Endodermal cell (in vitro differentiated cells): ENCODE measurements at regions not wholly inside any gene's neighbourhood (a gene's known extent, or its start where the extent isn't known, plus 50 kb on each side); places are given as distances from the start of the nearest gene placed in this dataset.

Experiments used
- DNase-seq: peaks from one replicate; pipeline ENCODE4 v3.0.0-alpha.2; 2017
- H3K27ac ChIP-seq: 2 replicates; pipeline ENCODE4 v1.5.1; 2013; ENCODE audit warnings: mild to moderate bottlenecking, low read depth, low read length, moderate library complexity
- H3K27me3 ChIP-seq: 2 replicates; pipeline ENCODE4 v1.6.1; 2013; ENCODE audit warnings: mild to moderate bottlenecking, low read length, moderate library complexity; ENCODE audit not compliant: insufficient read depth, control insufficient read depth, poor library complexity, severe bottlenecking
- H3K36me3 ChIP-seq: 2 replicates; pipeline ENCODE4 v1.7.0; 2013; ENCODE audit warnings: mild to moderate bottlenecking, low read length, moderate library complexity; ENCODE audit not compliant: control insufficient read depth, insufficient read depth
- H3K4me1 ChIP-seq: one replicate; pipeline ENCODE4 v1.7.0; 2013; ENCODE audit warnings: low read length; ENCODE audit not compliant: control insufficient read depth, insufficient read depth
- H3K4me3 ChIP-seq: 2 replicates; pipeline ENCODE4 v1.5.1; 2013; ENCODE audit warnings: mild to moderate bottlenecking, low read length, moderate library complexity
- H3K9ac ChIP-seq: 2 replicates; pipeline ENCODE4 v1.6.1; 2013; ENCODE audit warnings: mild to moderate bottlenecking, low read length, moderate library complexity; ENCODE audit not compliant: poor library complexity, severe bottlenecking; ENCODE audit errors: extremely low read depth
- H3K9me3 ChIP-seq: 2 replicates; pipeline ENCODE4 v1.6.1; 2013; ENCODE audit warnings: mild to moderate bottlenecking, low read length, moderate library complexity; ENCODE audit not compliant: control insufficient read depth
- H3K27ac Mint-ChIP-seq: 2 replicates; pipeline ENCODE4 v1.8.0; 2020; ENCODE audit warnings: mixed read lengths
- H3K27me3 Mint-ChIP-seq: 2 replicates; pipeline ENCODE4 v1.8.0; 2021; ENCODE audit warnings: mild to moderate bottlenecking, mixed read lengths; ENCODE audit not compliant: insufficient read depth
- H3K36me3 Mint-ChIP-seq: 2 replicates; pipeline ENCODE4 v1.8.0; 2020; ENCODE audit warnings: low read depth, mixed read lengths
- H3K4me1 Mint-ChIP-seq: 2 replicates; pipeline ENCODE4 v1.8.0; 2020; ENCODE audit warnings: mixed read lengths
- H3K4me3 Mint-ChIP-seq: 2 replicates; pipeline ENCODE4 v1.8.0; 2020; ENCODE audit warnings: mild to moderate bottlenecking, moderate library complexity, mixed read lengths
- H3K9me3 Mint-ChIP-seq: 2 replicates; pipeline ENCODE4 v1.8.0; 2020; ENCODE audit warnings: mild to moderate bottlenecking, mixed read lengths
- WGBS, 2 experiments: methylation state at CpG; one replicate each; pipeline versions ENCODE4 v1.1.5 to v1.1.7; 2013; ENCODE audit warnings: missing lambda C conversion rate in 2 of 2, mixed read lengths in 1 of 2; ENCODE audit not compliant: insufficient coverage in 1 of 2, insufficient read length in 1 of 2; 5-methylcytosine and 5-hydroxymethylcytosine counted together
- TF ChIP-seq, protein P1 (sequence below): fragments of 200-600 bp; sonication (generic); conservative IDR thresholded peaks from 2 replicates; pipeline ENCODE4 v1.5.0; 2021; ENCODE audit warnings: antibody characterized with exemption, mild to moderate bottlenecking

DNA sequence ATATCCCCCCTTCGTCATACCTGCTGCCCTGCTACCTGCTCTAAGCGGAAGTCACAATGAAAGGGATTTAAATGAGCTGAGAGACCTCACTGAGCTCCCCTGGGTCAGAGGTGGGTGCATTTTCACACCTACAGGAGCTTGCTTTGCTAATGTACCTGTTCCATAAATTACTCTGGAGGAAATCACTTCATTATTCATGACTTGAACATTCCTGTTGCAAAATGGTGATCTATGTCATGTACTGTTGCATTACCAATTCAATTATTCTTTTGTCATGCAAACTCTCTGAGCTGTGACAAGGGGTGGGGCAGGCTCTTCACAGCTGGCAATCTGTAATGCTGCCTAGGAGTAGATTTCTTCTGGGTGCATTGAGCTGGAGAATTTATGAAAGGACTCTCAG lies 761.3 kb downstream of the TSN start:
- Histone ChIP-seq H3K9ac (no peak overlapping the region), H3K9me3 (peaks cover 34% of the 10 kb centered on the region), H3K36me3 (no peaks in the 10 kb centered on the region), H3K4me1 (peaks cover 6% of the 10 kb centered on the region), H3K4me3 (no peak overlapping the region), H3K27me3 (no peaks in the 10 kb centered on the region), H3K27ac (no peak overlapping the region)
- no peak overlapping the region for H3K4me3 Mint-ChIP-seq
- DNase-seq: peak; percentile 68
- TF ChIP-seq, protein P1, sequence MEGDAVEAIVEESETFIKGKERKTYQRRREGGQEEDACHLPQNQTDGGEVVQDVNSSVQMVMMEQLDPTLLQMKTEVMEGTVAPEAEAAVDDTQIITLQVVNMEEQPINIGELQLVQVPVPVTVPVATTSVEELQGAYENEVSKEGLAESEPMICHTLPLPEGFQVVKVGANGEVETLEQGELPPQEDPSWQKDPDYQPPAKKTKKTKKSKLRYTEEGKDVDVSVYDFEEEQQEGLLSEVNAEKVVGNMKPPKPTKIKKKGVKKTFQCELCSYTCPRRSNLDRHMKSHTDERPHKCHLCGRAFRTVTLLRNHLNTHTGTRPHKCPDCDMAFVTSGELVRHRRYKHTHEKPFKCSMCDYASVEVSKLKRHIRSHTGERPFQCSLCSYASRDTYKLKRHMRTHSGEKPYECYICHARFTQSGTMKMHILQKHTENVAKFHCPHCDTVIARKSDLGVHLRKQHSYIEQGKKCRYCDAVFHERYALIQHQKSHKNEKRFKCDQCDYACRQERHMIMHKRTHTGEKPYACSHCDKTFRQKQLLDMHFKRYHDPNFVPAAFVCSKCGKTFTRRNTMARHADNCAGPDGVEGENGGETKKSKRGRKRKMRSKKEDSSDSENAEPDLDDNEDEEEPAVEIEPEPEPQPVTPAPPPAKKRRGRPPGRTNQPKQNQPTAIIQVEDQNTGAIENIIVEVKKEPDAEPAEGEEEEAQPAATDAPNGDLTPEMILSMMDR: no peak
- 71% methylated on average over 1 to 2 of the region's 2 CpGs for WGBS, 2 experiments
- H3K36me3 Mint-ChIP-seq: no peaks in the 10 kb centered on the region
- peaks cover 18% of the 10 kb centered on the region for H3K9me3 Mint-ChIP-seq
- H3K27ac Mint-ChIP-seq: peak overlapping the region; percentile 62
- no peaks in the 10 kb centered on the region for H3K27me3 Mint-ChIP-seq
- H3K4me1 Mint-ChIP-seq: peaks cover 25% of the 10 kb centered on the region

DNA sequence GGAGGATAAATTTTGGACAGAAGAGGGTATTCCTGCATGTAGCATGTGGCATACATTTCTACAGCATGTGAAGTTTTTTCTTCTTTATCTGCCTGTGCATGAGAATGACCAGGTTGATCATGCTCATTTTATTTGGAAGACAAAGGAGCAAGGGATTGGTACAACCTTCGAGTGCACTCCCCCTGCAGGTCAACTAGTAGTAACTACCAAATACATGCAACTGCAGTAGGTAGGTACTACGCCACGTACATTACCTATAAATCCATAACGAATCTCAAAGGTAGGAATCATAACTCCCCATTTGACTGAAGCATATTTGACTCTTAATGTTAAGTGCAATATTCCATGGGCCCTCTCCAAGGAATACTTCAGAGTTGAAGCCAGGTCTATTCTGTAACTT lies 763.9 kb downstream of the TSN start:
- Mint-ChIP-seq H3K36me3 (no peaks in the 10 kb centered on the region), H3K27ac (no peak overlapping the region), H3K4me3 (no peak overlapping the region), H3K9me3 (peaks cover 11% of the 10 kb centered on the region), H3K27me3 (no peaks in the 10 kb centered on the region), H3K4me1 (peaks cover 25% of the 10 kb centered on the region)
- WGBS, 2 experiments: 92 to 100% methylated on average over 2 to 4 of the region's 4 CpGs
- Histone ChIP-seq H3K9ac (no peak overlapping the region), H3K27ac (no peak overlapping the region), H3K4me3 (peak overlapping the region; percentile 60), H3K9me3 (peaks cover 34% of the 10 kb centered on the region), H3K27me3 (no peaks in the 10 kb centered on the region), H3K4me1 (peaks cover 6% of the 10 kb centered on the region), H3K36me3 (no peaks in the 10 kb centered on the region)
- TF ChIP-seq, protein P1: peak; percentile 55
- DNase-seq: no peak

DNA sequence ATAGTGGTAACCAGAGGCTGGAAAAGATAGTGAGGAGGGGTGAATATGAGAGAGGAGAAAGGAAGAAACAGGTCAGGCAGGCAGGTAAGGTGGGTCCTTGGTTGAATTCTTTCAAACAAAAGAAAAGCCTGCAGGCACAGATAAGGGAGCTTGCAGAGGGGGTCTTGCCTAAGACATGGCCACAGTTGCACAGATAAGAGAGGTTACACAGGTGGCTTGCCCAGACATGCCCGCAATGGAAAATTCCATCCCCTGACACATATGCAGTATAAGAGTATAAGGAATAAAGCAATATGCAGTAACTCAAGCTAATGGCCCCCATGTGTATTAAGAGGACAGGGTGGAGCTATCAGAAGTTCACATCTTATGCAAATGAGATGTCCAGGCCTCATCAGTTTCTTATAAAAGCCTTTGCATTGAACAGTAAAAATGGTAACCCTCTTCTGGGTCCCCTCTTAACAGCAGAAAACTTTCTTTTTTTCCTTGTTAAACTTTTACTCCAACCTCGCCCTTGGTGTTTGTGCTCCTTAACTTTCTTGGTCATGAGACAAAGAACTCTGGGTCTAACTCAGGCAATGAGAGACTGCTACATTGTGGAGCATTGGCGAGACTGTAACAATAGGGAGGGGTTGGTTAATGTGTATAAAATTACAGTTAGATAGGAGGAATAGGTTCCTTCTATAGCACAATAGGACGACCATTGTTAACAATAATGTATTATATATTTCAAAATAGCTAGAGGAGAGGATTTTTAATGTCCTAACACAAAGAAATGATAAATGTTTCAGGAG lies 764.6 kb downstream of the TSN start:
- H3K27ac Mint-ChIP-seq: no peak overlapping the region
- 93 to 100% methylated on average over 1 to 4 of the region's 4 CpGs for WGBS, 2 experiments
- TF ChIP-seq, protein P1: no peak

More for the DNA sequence above, 764.6 kb downstream of the TSN start:
- Mint-ChIP-seq H3K27me3 (no peaks in the 10 kb centered on the region), H3K4me3 (no peak overlapping the region), H3K36me3 (no peaks in the 10 kb centered on the region), H3K4me1 (peaks cover 22% of the 10 kb centered on the region), H3K9me3 (peaks cover 9% of the 10 kb centered on the region)
- no peaks in the 10 kb centered on the region for H3K36me3 ChIP-seq
- no peak for DNase-seq
- peaks cover 34% of the 10 kb centered on the region for H3K9me3 ChIP-seq
- H3K9ac ChIP-seq: no peak overlapping the region
- peaks cover 6% of the 10 kb centered on the region for H3K4me1 ChIP-seq
- peak overlapping the region; percentile 60 for H3K4me3 ChIP-seq
- H3K27me3 ChIP-seq: no peaks in the 10 kb centered on the region
- no peak overlapping the region for H3K27ac ChIP-seq
